ENCODE measurements at regions not wholly inside any gene's neighbourhood (a gene's known extent, or its start where the extent isn't known, plus 50 kb on each side); places are given as distances from the start of the nearest gene placed in this dataset.
"Not testable (repeated sequence)": the region's sequence is repeated elsewhere in the genome, so short reads cannot be mapped to it uniquely, and the experiment has no call there.

- not testable (repeated sequence) for TF ChIP-seq CTCF, POLR2AphosphoS5, POLR2A (IDR thresholded peaks at IDR 0.05)
Observed at GRCh38 chr10:4903675-4904074, 59.5 kb upstream of the AKR1C1 start.
